DMS153 treated with DMSO at 0.1 percent for 48 hours (cell line): ENCODE measurements at regions not wholly inside any gene's neighbourhood (a gene's known extent, or its start where the extent isn't known, plus 50 kb on each side); places are given as distances from the start of the nearest gene placed in this dataset.

ENCODE experiments used
- DNase-seq: peaks from one replicate; lab custom pipeline; 2025; ENCODE audit not compliant: unreplicated experiment; lab: John Stamatoyannopoulos, UW

- peak; percentile 73 for DNase-seq
These were observed 81.0 kb upstream of the LRRC55 start for GRCh38 chr11:57100638-57101331.

DNA sequence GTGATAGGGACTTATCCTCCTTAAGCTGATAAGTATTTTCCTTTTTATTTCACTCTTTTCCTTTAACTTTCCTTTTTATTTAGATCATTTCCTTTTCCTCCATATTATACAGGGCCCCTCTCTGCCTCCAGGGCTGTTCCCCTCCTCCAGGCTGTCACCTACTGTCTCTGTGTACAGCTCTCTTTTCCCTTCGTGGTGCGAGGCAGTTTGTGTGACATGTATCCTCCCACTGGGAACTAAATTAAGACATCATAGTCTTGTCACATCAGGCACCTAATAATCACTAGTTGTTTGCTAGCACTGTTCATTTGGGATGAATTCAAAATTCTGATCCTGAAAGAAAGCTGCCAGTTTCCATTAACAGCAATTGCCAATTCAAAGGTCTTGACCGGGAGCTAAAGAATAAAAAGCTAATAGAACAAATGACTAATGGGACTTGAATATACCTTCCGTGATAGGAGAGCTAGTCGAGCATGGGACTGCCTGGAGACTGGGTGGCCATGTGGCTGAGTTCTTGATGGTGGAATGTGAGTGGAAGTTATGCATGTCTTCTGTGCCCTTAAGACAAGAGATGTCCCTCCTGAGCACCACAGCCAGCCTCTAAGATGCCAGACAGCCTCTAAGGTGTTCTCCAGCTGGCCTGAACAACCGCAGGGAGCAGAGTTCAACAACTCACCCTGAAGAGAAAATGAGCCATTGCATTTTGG is 77.7 kb upstream of the LRRC55 start:
- DNase-seq = no peak

GRCh38 chr11:57109331-57109730 is 72.4 kb upstream of the LRRC55 start:
- DNase-seq = no peak

GRCh38 chr11:57111619-57112018 is 70.1 kb upstream of the LRRC55 start:
- DNase-seq = no peak

DNA sequence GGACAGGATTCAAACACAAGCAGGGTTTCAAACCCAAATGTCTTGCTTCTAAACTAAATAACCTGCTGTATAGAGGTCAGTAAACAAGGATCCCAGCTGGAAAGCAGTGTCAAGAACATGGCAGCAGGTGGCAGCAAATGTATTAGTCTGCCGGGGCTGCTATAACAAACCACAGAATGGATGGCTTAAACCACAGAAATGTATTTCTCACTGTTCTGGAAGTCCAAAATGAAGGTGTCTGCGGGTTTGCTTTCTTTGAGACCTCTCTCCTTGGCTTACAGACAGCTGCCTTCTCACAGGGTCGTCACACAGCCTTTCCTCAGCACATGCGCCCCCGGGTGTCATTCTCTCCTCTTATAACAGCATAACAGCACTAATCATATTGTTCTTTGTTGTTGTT is 65.1 kb upstream of the LRRC55 start:
- no peak for DNase-seq

DNA sequence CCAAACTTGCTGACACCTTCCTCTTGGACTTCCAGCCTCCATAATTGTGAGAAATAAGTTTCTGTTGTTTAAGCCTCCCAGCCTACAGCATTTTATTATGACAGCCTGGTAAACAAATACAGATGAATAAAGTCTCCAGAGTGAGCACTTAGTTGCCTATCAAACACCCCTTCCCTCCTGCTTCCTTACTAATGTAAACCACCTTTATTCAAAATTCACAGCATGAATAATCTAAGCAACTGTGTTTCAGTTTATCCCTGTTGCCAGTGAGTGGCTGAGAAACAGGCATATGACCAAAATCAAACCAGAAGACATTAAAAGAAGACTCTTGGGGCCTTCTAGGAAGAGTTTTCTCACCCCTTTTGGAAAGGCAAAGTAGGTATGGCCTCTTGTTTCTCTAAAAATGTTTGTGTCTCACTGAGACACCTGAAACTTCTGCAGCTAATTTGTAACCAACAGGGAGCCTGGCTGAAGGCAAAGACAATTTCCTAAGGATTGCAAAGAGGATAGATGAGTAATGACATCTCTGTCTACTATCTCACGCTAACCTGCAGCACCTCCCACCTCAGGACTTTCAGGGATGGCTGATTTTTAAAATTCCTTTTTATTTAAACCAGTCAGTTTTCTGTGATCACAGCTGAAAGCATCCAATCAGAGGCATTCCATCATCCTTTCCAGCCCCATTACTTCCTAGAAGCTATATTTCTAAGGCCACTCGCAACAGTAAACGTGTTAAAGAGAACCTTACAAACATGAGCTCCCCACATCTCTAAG is 61.4 kb upstream of the LRRC55 start:
- no peak for DNase-seq

DNA sequence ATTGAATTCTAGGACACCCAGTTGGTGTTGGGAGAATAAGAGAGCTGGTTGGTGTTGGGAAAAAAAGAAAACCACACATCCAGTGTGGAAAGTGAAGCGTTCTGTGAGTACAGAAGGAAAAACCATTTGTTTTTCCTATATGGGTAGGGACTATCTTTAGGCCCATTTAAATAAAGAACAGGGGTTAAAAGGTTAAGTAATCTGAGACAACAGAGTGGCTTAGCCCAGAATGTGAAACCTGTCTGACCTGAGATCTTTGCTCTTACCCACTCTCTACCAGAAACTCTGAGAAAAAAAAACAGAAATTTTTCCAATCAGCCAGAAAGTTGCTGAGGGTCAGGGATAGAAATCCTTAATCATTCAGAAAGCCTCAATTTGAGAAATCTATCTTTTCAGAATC is 59.8 kb upstream of the LRRC55 start:
- no peak for DNase-seq

DNA sequence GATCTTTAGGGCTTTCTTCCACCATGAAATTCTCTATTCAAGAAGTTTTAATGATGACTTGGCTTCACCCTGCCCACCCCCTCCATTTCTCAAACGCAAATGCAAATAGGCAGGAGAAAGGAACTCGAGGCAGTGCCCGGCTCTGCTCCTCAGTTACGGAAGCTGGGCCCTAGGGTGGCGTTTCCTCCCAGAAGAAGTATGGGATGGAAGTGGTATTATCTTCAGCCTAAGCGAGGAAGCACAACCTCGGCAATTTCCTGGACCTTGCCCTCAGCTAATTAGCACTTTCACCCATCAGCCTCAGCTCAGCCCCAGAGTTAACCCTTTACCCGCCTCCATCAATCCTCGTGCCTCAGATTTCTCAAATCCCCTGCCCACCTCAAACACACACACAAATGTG is 58.2 kb upstream of the LRRC55 start:
- DNase-seq = no peak

- no peak for DNase-seq
These were observed 57.2 kb upstream of the LRRC55 start for GRCh38 chr11:57124505-57124904.

GRCh38 chr11:57124917-57125316 is 56.8 kb upstream of the LRRC55 start:
- no peak for DNase-seq

DNA sequence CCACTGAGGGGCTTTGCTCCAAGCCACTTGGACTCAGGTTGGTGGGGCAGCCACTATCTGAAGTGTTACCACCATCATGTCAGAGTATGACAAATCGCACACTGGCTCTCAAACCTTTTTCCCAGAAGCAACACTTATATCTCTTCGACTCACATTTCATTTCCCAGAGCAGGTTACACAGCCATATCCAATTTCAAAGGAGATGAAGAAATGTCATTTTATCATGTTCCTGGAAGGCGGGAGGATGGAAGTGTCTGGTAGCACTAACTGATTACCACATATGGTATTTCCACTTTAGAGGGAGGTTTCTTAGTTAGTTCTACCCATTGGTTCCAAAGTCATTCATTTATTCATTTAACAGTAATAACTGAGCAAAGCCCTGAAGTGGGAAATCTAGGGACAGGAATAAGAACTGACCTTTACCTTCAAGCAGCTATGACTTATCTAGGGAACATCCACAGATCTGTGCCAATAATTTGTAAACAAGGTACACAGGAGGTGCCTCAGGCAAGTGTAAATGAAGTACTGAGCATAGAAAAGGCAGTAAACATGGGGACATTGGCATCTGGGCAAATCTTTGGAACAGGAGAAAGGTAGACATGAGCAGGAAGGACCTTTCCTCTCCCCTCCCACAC is 54.9 kb upstream of the LRRC55 start:
- no peak for DNase-seq

GRCh38 chr11:57131080-57131790 is 50.5 kb upstream of the LRRC55 start:
- peak; percentile 29 for DNase-seq
